ENCODE measurements at regions not wholly inside any gene's neighbourhood (a gene's known extent, or its start where the extent isn't known, plus 50 kb on each side); places are given as distances from the start of the nearest gene placed in this dataset.

DNA sequence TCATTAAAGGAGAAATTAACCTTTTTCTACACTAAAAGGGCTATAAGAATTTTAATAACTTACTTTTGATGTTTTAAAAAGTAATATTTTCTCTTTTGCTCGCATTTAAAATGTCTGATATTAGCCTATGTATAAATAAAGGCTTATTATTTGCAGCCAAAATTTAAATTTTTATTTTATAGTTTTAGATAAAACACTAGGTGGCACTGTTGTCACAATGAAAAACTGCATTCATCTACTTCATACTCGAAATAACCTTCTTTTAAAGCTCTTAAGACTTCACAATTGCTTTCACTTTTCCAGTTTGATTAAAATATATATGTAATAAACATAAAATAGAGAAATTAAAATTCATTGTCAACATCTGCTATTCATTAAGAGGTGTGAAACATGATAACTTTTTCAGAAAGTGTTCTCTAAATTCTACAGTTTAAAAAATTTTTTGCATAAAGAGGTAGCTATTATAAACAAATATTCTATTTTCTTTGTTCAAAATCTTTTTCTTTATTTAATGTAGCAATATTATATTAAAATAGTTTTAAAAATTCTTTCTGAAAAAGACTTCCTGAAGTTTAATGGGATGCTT, 78.8 kb upstream of the DEFB112 start:
- Histone ChIP-seq H4K8ac (ENCODE audit: low read depth, low read length) (no peak overlapping the region), H2BK12ac (ENCODE audit: low read length) (no peak overlapping the region), H3K4me2 (ENCODE audit: low read length) (no peak overlapping the region), H3K4me1 (ENCODE audit: control insufficient read depth in 1 of 2, insufficient read depth in 2 of 2, low read length in 2 of 2) (no peaks in the 10 kb centered on the region), H3K4me3 (ENCODE audit: low read depth, low read length) (no peak overlapping the region), H3K18ac (ENCODE audit: low read length) (no peak overlapping the region), H3K9me3 (ENCODE audit: insufficient read depth, low read depth, low read length) (no peaks in the 10 kb centered on the region), H4K12ac (ENCODE audit: low read depth, low read length) (no peak overlapping the region), H3K14ac (ENCODE audit: low read length) (no peak overlapping the region), H3K23ac (ENCODE audit: low read length) (no peak overlapping the region), H3K27ac (ENCODE audit: low read depth, low read length) (no peak overlapping the region), H2AFZ (ENCODE audit: insufficient read depth, low read length, poor library complexity) (no peak overlapping the region), H3K4ac (ENCODE audit: low read depth, low read length) (no peak overlapping the region), H2BK5ac (ENCODE audit: low read depth, low read length, poor library complexity) (no peak overlapping the region), H3K36me3 (ENCODE audit: control insufficient read depth in 1 of 2, insufficient read depth in 2 of 2, low read length in 2 of 2) (no peaks in the 10 kb centered on the region), H4K91ac (ENCODE audit: low read depth, low read length) (no peak overlapping the region), H2AK5ac (ENCODE audit: low read length) (no peak overlapping the region), H3K79me1 (ENCODE audit: low read length) (no peaks in the 10 kb centered on the region), H3K9ac (ENCODE audit: low read length) (no peak overlapping the region), H3K27me3 (ENCODE audit: insufficient read depth, low read length) (no peaks in the 10 kb centered on the region), H2BK120ac (ENCODE audit: insufficient read depth, low read length, poor library complexity) (no peak overlapping the region), H3K79me2 (ENCODE audit: control insufficient read depth, insufficient read depth, low read length, poor library complexity) (no peaks in the 10 kb centered on the region)
- peak in 1 of 2 donors; percentile 56 for DNase-seq
- no CpG with 5 or more reads among the region's 2 CpGs for WGBS (ENCODE audit: extremely low coverage, insufficient coverage, insufficient read length)

- Histone ChIP-seq H3K27me3 (ENCODE audit: insufficient read depth, low read length) (no peaks in the 10 kb centered on the region), H3K14ac (ENCODE audit: low read length) (no peak overlapping the region), H2BK12ac (ENCODE audit: low read length) (no peak overlapping the region), H3K79me1 (ENCODE audit: low read length) (no peaks in the 10 kb centered on the region), H4K12ac (ENCODE audit: low read depth, low read length) (no peak overlapping the region), H2AFZ (ENCODE audit: insufficient read depth, low read length, poor library complexity) (no peak overlapping the region), H4K8ac (ENCODE audit: low read depth, low read length) (no peak overlapping the region), H3K4ac (ENCODE audit: low read depth, low read length) (no peak overlapping the region), H3K36me3 (ENCODE audit: control insufficient read depth in 1 of 2, insufficient read depth in 2 of 2, low read length in 2 of 2) (no peaks in the 10 kb centered on the region), H3K4me1 (ENCODE audit: control insufficient read depth in 1 of 2, insufficient read depth in 2 of 2, low read length in 2 of 2) (no peaks in the 10 kb centered on the region), H3K27ac (ENCODE audit: low read depth, low read length) (no peak overlapping the region), H3K18ac (ENCODE audit: low read length) (no peak overlapping the region), H3K4me3 (ENCODE audit: low read depth, low read length) (no peak overlapping the region), H3K9me3 (ENCODE audit: insufficient read depth, low read depth, low read length) (no peaks in the 10 kb centered on the region), H3K23ac (ENCODE audit: low read length) (no peak overlapping the region), H2BK120ac (ENCODE audit: insufficient read depth, low read length, poor library complexity) (no peak overlapping the region), H3K79me2 (ENCODE audit: control insufficient read depth, insufficient read depth, low read length, poor library complexity) (no peaks in the 10 kb centered on the region), H2BK5ac (ENCODE audit: low read depth, low read length, poor library complexity) (no peak overlapping the region), H3K9ac (ENCODE audit: low read length) (no peak overlapping the region), H3K4me2 (ENCODE audit: low read length) (no peak overlapping the region), H2AK5ac (ENCODE audit: low read length) (no peak overlapping the region), H4K91ac (ENCODE audit: low read depth, low read length) (no peak overlapping the region)
- DNase-seq: no peak
- no CpG with 5 or more reads among the region's 1 CpG for WGBS (ENCODE audit: extremely low coverage, insufficient coverage, insufficient read length)
These were observed 86.2 kb upstream of the DEFB112 start for GRCh38 chr6:50135968-50136367.

- no peaks in the 10 kb centered on the region for H3K79me1 ChIP-seq (ENCODE audit: low read length)
- no peak overlapping the region for H3K14ac ChIP-seq (ENCODE audit: low read length)
- no peak overlapping the region for H3K4me2 ChIP-seq (ENCODE audit: low read length)
- H2BK5ac ChIP-seq (ENCODE audit: low read depth, low read length, poor library complexity): no peak overlapping the region
- no peaks in the 10 kb centered on the region for H3K9me3 ChIP-seq (ENCODE audit: insufficient read depth, low read depth, low read length)
- no peak overlapping the region for H4K8ac ChIP-seq (ENCODE audit: low read depth, low read length)
- no peak overlapping the region for H3K9ac ChIP-seq (ENCODE audit: low read length)
- H3K4ac ChIP-seq (ENCODE audit: low read depth, low read length): no peak overlapping the region
- no peak overlapping the region for H2BK120ac ChIP-seq (ENCODE audit: insufficient read depth, low read length, poor library complexity)
- no peak overlapping the region for H3K18ac ChIP-seq (ENCODE audit: low read length)
- H2AK5ac ChIP-seq (ENCODE audit: low read length): no peak overlapping the region
- DNase-seq: no peak
- H4K12ac ChIP-seq (ENCODE audit: low read depth, low read length): no peak overlapping the region
- H3K27ac ChIP-seq (ENCODE audit: low read depth, low read length): no peak overlapping the region
- H3K79me2 ChIP-seq (ENCODE audit: control insufficient read depth, insufficient read depth, low read length, poor library complexity): no peaks in the 10 kb centered on the region
- no peak overlapping the region for H3K23ac ChIP-seq (ENCODE audit: low read length)
- no peaks in the 10 kb centered on the region for H3K36me3 ChIP-seq (ENCODE audit: control insufficient read depth in 1 of 2, insufficient read depth in 2 of 2, low read length in 2 of 2)
- no peak overlapping the region for H2AFZ ChIP-seq (ENCODE audit: insufficient read depth, low read length, poor library complexity)
- H3K4me3 ChIP-seq (ENCODE audit: low read depth, low read length): no peak overlapping the region
- no peaks in the 10 kb centered on the region for H3K27me3 ChIP-seq (ENCODE audit: insufficient read depth, low read length)
- no peak overlapping the region for H2BK12ac ChIP-seq (ENCODE audit: low read length)
- H3K4me1 ChIP-seq (ENCODE audit: control insufficient read depth in 1 of 2, insufficient read depth in 2 of 2, low read length in 2 of 2): no peaks in the 10 kb centered on the region
- no peak overlapping the region for H4K91ac ChIP-seq (ENCODE audit: low read depth, low read length)
These were observed 91.4 kb upstream of the DEFB112 start for GRCh38 chr6:50141100-50141499.

DNA sequence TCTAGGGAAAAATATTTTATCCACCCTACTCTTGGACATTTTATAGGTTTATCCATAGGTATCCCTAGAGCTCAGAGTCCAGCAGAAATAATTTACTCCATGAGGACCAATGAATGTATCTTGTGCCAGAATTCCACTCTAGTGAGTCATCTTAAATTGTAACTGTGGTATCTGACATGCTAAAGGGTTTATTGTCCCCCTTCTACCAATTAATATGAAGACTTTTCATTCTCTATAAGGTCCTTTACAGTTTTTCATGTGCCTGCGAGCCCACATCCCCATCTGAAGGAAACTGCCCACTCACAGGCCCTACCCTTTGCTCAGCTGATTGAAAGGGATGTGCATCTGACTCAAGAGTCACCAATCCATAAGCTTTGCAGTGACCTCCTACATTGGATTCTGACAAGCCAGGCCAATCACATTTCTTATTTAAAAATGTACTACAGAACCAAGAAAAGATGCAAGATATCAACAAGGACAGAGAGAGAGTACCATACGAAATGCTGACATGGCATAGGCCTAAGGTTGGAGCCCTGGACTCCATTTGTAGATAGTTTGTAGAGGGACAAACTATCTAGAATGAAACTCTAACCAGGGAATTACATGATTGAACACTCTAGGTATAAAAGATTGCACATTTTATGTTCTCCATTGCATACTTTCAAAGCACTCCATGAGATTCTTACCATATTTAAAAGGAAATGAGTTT, 93.4 kb upstream of the DEFB112 start:
- no peak overlapping the region for H3K23ac ChIP-seq (ENCODE audit: low read length)
- no peak overlapping the region for H2AK5ac ChIP-seq (ENCODE audit: low read length)
- no peaks in the 10 kb centered on the region for H3K4me1 ChIP-seq (ENCODE audit: control insufficient read depth in 1 of 2, insufficient read depth in 2 of 2, low read length in 2 of 2)
- no peak overlapping the region for H3K9ac ChIP-seq (ENCODE audit: low read length)
- H3K36me3 ChIP-seq (ENCODE audit: control insufficient read depth in 1 of 2, insufficient read depth in 2 of 2, low read length in 2 of 2): no peaks in the 10 kb centered on the region
- H3K4me2 ChIP-seq (ENCODE audit: low read length): no peak overlapping the region
- no peak overlapping the region for H2BK12ac ChIP-seq (ENCODE audit: low read length)
- H4K91ac ChIP-seq (ENCODE audit: low read depth, low read length): no peak overlapping the region
- no peaks in the 10 kb centered on the region for H3K79me1 ChIP-seq (ENCODE audit: low read length)
- no peak overlapping the region for H4K12ac ChIP-seq (ENCODE audit: low read depth, low read length)
- no peak for DNase-seq
- H2AFZ ChIP-seq (ENCODE audit: insufficient read depth, low read length, poor library complexity): no peak overlapping the region
- H3K9me3 ChIP-seq (ENCODE audit: insufficient read depth, low read depth, low read length): no peaks in the 10 kb centered on the region
- H3K18ac ChIP-seq (ENCODE audit: low read length): no peak overlapping the region
- H3K4ac ChIP-seq (ENCODE audit: low read depth, low read length): no peak overlapping the region
- no peak overlapping the region for H3K4me3 ChIP-seq (ENCODE audit: low read depth, low read length)
- no peaks in the 10 kb centered on the region for H3K79me2 ChIP-seq (ENCODE audit: control insufficient read depth, insufficient read depth, low read length, poor library complexity)
- H3K27ac ChIP-seq (ENCODE audit: low read depth, low read length): no peak overlapping the region
- no peak overlapping the region for H2BK5ac ChIP-seq (ENCODE audit: low read depth, low read length, poor library complexity)
- H2BK120ac ChIP-seq (ENCODE audit: insufficient read depth, low read length, poor library complexity): no peak overlapping the region
- H3K27me3 ChIP-seq (ENCODE audit: insufficient read depth, low read length): no peaks in the 10 kb centered on the region
- WGBS (ENCODE audit: extremely low coverage, insufficient coverage, insufficient read length): no CpG with 5 or more reads among the region's 2 CpGs
- H3K14ac ChIP-seq (ENCODE audit: low read length): no peak overlapping the region
- H4K8ac ChIP-seq (ENCODE audit: low read depth, low read length): no peak overlapping the region
